ENCODE measurements at regions not wholly inside any gene's neighbourhood (a gene's known extent, or its start where the extent isn't known, plus 50 kb on each side); places are given as distances from the start of the nearest gene placed in this dataset.
"Not testable (repeated sequence)": the region's sequence is repeated elsewhere in the genome, so short reads cannot be mapped to it uniquely, and the experiment has no call there.

- not testable (repeated sequence) for DNase-seq
Observed at GRCh38 chr2:95686056-95686825, 94.4 kb downstream of the TRIM43 start.

GRCh38 chr2:95687852-95688251, 96.1 kb downstream of the TRIM43 start:
- DNase-seq, result not testable (repeated sequence)

GRCh38 chr2:95691210-95691609, 99.4 kb downstream of the TRIM43 start:
- DNase-seq, result not testable (repeated sequence)

- DNase-seq, result not testable (repeated sequence)
Observed at GRCh38 chr2:95693071-95693846, 101.5 kb downstream of the TRIM43 start.

GRCh38 chr2:95695613-95696012, 103.8 kb downstream of the TRIM43 start:
- DNase-seq, result no peak

- no peak for DNase-seq
Observed at GRCh38 chr2:95698146-95698545, 106.3 kb downstream of the TRIM43 start.

- DNase-seq, result not testable (repeated sequence)
Observed at GRCh38 chr2:95699201-95700184, 107.7 kb downstream of the TRIM43 start.

GRCh38 chr2:95700519-95700918, 108.7 kb downstream of the TRIM43 start:
- no peak for DNase-seq

GRCh38 chr2:95702471-95702870, 110.7 kb downstream of the TRIM43 start:
- no peak for DNase-seq

GRCh38 chr2:95707161-95707560, 115.4 kb downstream of the TRIM43 start:
- DNase-seq, result not testable (repeated sequence)

GRCh38 chr2:95707837-95708236, 116.0 kb downstream of the TRIM43 start:
- no peak for DNase-seq

- DNase-seq, result no peak
Observed at GRCh38 chr2:95709831-95710230, 118.0 kb downstream of the TRIM43 start.

GRCh38 chr2:95713470-95714177, 121.8 kb downstream of the TRIM43 start:
- DNase-seq, result not testable (repeated sequence)

GRCh38 chr2:95714398-95714797, 122.6 kb downstream of the TRIM43 start:
- not testable (repeated sequence) for DNase-seq

- DNase-seq, result no peak
Observed at GRCh38 chr2:95719473-95720060, 127.8 kb downstream of the TRIM43 start.

GRCh38 chr2:95721726-95722125, 129.9 kb downstream of the TRIM43 start:
- DNase-seq, result no peak

- DNase-seq, result no peak
Observed at GRCh38 chr2:95722131-95722697, 130.4 kb downstream of the TRIM43 start.

GRCh38 chr2:95723627-95724210, 131.9 kb downstream of the TRIM43 start:
- not testable (repeated sequence) for DNase-seq

- not testable (repeated sequence) for DNase-seq
Observed at GRCh38 chr2:95725191-95725590, 133.4 kb downstream of the TRIM43 start.

GRCh38 chr2:95725677-95726076, 133.9 kb downstream of the TRIM43 start:
- not testable (repeated sequence) for DNase-seq

- DNase-seq, result not testable (repeated sequence)
Observed at GRCh38 chr2:95727420-95727819, 135.6 kb downstream of the TRIM43 start.

All from eye (tissue), 1 donor.